Transverse colon (tissue), 3 donors: ENCODE measurements at regions not wholly inside any gene's neighbourhood (a gene's known extent, or its start where the extent isn't known, plus 50 kb on each side); places are given as distances from the start of the nearest gene placed in this dataset.

Experiments
- POLR2A ChIP-seq: fragments of 450-650 bp; IDR thresholded peaks from one replicate; pipeline ENCODE4 v1.6.1; 2016; ENCODE audit warnings: antibody characterized with exemption, mild to moderate bottlenecking, moderate library complexity
- TF ChIP-seq, protein P1 (sequence below), 5 experiments: fragments of 200-600 bp in 3 of 5; fragments of 450-650 bp in 2 of 5; sonication (generic) in 3 of 5; IDR thresholded peaks; 1 replicate in 2 of 5; 2 replicates in 3 of 5; pipeline ENCODE4 v1.5.1; 2016 to 2017; ENCODE audit warnings: antibody characterized with exemption in 5 of 5, inconsistent platforms in 3 of 5, mild to moderate bottlenecking in 2 of 5, moderate library complexity in 1 of 5

DNA sequence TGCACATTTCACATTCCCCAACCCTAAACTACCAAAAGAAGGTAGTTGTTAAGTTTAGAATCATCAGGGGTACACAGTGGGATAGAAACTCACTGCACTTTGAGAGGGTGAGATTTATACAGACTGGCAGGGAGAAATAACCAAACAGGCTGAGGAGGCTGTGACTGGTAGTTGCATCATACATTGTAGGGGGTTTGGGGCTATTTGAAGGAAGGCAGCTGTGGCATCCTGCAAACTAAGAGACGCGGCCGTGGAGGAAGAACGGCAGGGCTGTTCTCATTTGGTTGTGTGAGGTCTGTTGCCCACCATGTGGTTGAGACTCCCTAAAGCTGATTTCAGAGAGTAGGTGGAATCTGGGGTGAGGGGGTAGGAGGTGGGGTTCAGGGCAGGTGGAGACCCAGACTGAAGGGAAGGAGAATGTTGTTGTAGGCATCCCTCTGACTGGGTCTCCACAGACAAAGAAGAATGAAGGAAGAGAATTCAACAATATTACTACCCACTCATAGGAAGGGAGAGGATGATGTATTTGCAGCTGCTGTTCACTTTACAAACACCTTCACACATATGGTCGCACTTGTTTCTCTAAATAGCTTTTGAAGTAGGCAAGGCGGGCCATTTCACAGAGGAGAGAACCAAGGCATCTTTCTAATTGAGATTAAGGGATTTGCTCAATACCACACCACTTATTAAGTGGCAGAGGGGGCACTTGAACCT lies 170.9 kb upstream of the SIX2 start:
- TF ChIP-seq POLR2A: no peak
- TF ChIP-seq, protein P1, sequence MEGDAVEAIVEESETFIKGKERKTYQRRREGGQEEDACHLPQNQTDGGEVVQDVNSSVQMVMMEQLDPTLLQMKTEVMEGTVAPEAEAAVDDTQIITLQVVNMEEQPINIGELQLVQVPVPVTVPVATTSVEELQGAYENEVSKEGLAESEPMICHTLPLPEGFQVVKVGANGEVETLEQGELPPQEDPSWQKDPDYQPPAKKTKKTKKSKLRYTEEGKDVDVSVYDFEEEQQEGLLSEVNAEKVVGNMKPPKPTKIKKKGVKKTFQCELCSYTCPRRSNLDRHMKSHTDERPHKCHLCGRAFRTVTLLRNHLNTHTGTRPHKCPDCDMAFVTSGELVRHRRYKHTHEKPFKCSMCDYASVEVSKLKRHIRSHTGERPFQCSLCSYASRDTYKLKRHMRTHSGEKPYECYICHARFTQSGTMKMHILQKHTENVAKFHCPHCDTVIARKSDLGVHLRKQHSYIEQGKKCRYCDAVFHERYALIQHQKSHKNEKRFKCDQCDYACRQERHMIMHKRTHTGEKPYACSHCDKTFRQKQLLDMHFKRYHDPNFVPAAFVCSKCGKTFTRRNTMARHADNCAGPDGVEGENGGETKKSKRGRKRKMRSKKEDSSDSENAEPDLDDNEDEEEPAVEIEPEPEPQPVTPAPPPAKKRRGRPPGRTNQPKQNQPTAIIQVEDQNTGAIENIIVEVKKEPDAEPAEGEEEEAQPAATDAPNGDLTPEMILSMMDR (IDR thresholded peaks at IDR 0.05): no peak
